K562 (cell line): ENCODE measurements at regions not wholly inside any gene's neighbourhood (a gene's known extent, or its start where the extent isn't known, plus 50 kb on each side); places are given as distances from the start of the nearest gene placed in this dataset.
"Not testable (repeated sequence)": the region's sequence is repeated elsewhere in the genome, so short reads cannot be mapped to it uniquely, and the experiment has no call there.

ENCODE experiments used
- CHD4 ChIP-seq: fragments of 200-600 bp; sonication (generic); IDR thresholded peaks from 3 replicates; pipeline ENCODE4 v1.6.1; 2012; ENCODE audit warnings: low read depth, mild to moderate bottlenecking, mixed read lengths, low read length, inconsistent platforms; ENCODE audit not compliant: insufficient read depth, insufficient replicate concordance, poor library complexity, severe bottlenecking
- KHSRP ChIP-seq: fragments of 450-650 bp; IDR thresholded peaks from 2 replicates; pipeline ENCODE4 v1.6.1; 2017
- POLR2AphosphoS5 ChIP-seq: IDR thresholded peaks from 2 replicates; pipeline ENCODE4 v1.6.1; 2011; ENCODE audit warnings: mild to moderate bottlenecking, low read depth, low read length, moderate library complexity; ENCODE audit not compliant: control insufficient read depth, insufficient read depth
- RBM39 ChIP-seq: fragments of 200-400 bp; formaldehyde crosslinking; optimal IDR thresholded peaks from 2 replicates; pipeline ENCODE3; 2018; ENCODE audit warnings: low read depth, low read length
- SMC3 ChIP-seq: conservative IDR thresholded peaks from 2 replicates; pipeline ENCODE4 v1.6.1; 2011; ENCODE audit warnings: low read depth, low read length, improper control_type of control experiment; ENCODE audit not compliant: insufficient read depth
- ZNF274 ChIP-seq: IDR thresholded peaks from 2 replicates; pipeline ENCODE4 v1.6.1; 2011; ENCODE audit warnings: low read depth, mild to moderate bottlenecking, low read length, moderate library complexity, borderline replicate concordance
- TF ChIP-seq, protein P1 (sequence below): fragments of 250-450 bp; sonication (Bioruptor Pico); IDR thresholded peaks from 2 replicates; pipeline ENCODE4 v1.5.0; 2020; ENCODE audit warnings: mild to moderate bottlenecking, borderline replicate concordance
- TF ChIP-seq, protein P2 (sequence below): fragments of 250-450 bp; sonication (Bioruptor Pico); IDR thresholded peaks from 2 replicates; pipeline ENCODE4 v1.8.0; 2022; ENCODE audit warnings: moderate library complexity, mild to moderate bottlenecking, inconsistent platforms
- TF ChIP-seq, protein P3 (sequence below), 3 experiments: IDR thresholded peaks in 2 of 3; conservative IDR thresholded peaks in 1 of 3; 2 replicates each; pipeline ENCODE4 v1.5.1; 2011 to 2012; ENCODE audit warnings: low read length in 3 of 3, mild to moderate bottlenecking in 3 of 3, control low read depth in 2 of 3, improper control_type of control experiment in 1 of 3, inconsistent platforms in 1 of 3, low read depth in 1 of 3, mixed read lengths in 1 of 3, moderate library complexity in 1 of 3; ENCODE audit not compliant: insufficient read depth in 2 of 3

DNA sequence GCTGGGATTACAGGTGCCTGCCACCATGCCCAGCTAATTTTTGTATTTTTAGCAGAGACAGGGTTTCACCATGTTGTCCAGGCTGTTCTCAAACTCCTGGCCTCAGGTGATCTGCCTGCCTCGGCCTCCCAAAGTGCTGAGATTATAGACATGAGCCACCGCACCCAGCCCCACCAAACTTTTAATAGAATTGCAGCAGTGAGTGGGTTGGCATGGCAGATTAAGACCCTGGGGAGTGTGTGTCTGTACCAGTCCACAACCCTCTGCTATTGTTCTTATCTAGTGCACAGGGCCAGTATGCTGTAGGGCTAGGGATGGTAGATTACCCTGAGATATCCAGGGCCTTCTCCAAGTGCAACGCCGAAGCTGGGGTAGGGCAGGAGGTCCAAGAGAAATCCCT lies 211.0 kb downstream of the BCL11A start:
- not testable (repeated sequence) for TF ChIP-seq SMC3, POLR2AphosphoS5, RBM39, ZNF274, CHD4, KHSRP
- TF ChIP-seq, protein P1, sequence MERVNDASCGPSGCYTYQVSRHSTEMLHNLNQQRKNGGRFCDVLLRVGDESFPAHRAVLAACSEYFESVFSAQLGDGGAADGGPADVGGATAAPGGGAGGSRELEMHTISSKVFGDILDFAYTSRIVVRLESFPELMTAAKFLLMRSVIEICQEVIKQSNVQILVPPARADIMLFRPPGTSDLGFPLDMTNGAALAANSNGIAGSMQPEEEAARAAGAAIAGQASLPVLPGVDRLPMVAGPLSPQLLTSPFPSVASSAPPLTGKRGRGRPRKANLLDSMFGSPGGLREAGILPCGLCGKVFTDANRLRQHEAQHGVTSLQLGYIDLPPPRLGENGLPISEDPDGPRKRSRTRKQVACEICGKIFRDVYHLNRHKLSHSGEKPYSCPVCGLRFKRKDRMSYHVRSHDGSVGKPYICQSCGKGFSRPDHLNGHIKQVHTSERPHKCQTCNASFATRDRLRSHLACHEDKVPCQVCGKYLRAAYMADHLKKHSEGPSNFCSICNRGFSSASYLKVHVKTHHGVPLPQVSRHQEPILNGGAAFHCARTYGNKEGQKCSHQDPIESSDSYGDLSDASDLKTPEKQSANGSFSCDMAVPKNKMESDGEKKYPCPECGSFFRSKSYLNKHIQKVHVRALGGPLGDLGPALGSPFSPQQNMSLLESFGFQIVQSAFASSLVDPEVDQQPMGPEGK (CRISPR knock-in tag), result not testable (repeated sequence)
- TF ChIP-seq, protein P2, sequence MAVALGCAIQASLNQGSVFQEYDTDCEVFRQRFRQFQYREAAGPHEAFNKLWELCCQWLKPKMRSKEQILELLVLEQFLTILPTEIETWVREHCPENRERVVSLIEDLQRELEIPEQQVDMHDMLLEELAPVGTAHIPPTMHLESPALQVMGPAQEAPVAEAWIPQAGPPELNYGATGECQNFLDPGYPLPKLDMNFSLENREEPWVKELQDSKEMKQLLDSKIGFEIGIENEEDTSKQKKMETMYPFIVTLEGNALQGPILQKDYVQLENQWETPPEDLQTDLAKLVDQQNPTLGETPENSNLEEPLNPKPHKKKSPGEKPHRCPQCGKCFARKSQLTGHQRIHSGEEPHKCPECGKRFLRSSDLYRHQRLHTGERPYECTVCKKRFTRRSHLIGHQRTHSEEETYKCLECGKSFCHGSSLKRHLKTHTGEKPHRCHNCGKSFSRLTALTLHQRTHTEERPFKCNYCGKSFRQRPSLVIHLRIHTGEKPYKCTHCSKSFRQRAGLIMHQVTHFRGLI (CRISPR knock-in tag), result not testable (repeated sequence)
- TF ChIP-seq, protein P3, sequence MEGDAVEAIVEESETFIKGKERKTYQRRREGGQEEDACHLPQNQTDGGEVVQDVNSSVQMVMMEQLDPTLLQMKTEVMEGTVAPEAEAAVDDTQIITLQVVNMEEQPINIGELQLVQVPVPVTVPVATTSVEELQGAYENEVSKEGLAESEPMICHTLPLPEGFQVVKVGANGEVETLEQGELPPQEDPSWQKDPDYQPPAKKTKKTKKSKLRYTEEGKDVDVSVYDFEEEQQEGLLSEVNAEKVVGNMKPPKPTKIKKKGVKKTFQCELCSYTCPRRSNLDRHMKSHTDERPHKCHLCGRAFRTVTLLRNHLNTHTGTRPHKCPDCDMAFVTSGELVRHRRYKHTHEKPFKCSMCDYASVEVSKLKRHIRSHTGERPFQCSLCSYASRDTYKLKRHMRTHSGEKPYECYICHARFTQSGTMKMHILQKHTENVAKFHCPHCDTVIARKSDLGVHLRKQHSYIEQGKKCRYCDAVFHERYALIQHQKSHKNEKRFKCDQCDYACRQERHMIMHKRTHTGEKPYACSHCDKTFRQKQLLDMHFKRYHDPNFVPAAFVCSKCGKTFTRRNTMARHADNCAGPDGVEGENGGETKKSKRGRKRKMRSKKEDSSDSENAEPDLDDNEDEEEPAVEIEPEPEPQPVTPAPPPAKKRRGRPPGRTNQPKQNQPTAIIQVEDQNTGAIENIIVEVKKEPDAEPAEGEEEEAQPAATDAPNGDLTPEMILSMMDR (IDR thresholded peaks at IDR 0.05 in 2 of 3, conservative IDR thresholded peaks at IDR 0.05 in 1 of 3; ENCODE audit: insufficient read depth in 2 of 3, low read depth in 1 of 3, low read length in 3 of 3), result not testable (repeated sequence)
